ENCODE measurements at regions not wholly inside any gene's neighbourhood (a gene's known extent, or its start where the extent isn't known, plus 50 kb on each side); places are given as distances from the start of the nearest gene placed in this dataset.

GRCh38 chr2:185278761-185279160 is 459.8 kb upstream of the FSIP2 start:
- TF ChIP-seq, protein P1, sequence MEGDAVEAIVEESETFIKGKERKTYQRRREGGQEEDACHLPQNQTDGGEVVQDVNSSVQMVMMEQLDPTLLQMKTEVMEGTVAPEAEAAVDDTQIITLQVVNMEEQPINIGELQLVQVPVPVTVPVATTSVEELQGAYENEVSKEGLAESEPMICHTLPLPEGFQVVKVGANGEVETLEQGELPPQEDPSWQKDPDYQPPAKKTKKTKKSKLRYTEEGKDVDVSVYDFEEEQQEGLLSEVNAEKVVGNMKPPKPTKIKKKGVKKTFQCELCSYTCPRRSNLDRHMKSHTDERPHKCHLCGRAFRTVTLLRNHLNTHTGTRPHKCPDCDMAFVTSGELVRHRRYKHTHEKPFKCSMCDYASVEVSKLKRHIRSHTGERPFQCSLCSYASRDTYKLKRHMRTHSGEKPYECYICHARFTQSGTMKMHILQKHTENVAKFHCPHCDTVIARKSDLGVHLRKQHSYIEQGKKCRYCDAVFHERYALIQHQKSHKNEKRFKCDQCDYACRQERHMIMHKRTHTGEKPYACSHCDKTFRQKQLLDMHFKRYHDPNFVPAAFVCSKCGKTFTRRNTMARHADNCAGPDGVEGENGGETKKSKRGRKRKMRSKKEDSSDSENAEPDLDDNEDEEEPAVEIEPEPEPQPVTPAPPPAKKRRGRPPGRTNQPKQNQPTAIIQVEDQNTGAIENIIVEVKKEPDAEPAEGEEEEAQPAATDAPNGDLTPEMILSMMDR (IDR thresholded peaks at IDR 0.05) = no peak
- no peak for TF ChIP-seq POLR2A (IDR thresholded peaks at IDR 0.05)

Measured in uterus (tissue), 2 donors.